Erythroblast (primary cell): ENCODE measurements at regions not wholly inside any gene's neighbourhood (a gene's known extent, or its start where the extent isn't known, plus 50 kb on each side); places are given as distances from the start of the nearest gene placed in this dataset.

Source experiments
- GATA1 ChIP-seq: IDR thresholded peaks from 2 replicates; pipeline ENCODE4 v1.6.1; 2011; ENCODE audit warnings: low read depth, mild to moderate bottlenecking, control low read depth, low read length, moderate library complexity
- POLR2A ChIP-seq: IDR thresholded peaks from 2 replicates; pipeline ENCODE4 v1.6.1; 2011; ENCODE audit warnings: mild to moderate bottlenecking, low read length

DNA sequence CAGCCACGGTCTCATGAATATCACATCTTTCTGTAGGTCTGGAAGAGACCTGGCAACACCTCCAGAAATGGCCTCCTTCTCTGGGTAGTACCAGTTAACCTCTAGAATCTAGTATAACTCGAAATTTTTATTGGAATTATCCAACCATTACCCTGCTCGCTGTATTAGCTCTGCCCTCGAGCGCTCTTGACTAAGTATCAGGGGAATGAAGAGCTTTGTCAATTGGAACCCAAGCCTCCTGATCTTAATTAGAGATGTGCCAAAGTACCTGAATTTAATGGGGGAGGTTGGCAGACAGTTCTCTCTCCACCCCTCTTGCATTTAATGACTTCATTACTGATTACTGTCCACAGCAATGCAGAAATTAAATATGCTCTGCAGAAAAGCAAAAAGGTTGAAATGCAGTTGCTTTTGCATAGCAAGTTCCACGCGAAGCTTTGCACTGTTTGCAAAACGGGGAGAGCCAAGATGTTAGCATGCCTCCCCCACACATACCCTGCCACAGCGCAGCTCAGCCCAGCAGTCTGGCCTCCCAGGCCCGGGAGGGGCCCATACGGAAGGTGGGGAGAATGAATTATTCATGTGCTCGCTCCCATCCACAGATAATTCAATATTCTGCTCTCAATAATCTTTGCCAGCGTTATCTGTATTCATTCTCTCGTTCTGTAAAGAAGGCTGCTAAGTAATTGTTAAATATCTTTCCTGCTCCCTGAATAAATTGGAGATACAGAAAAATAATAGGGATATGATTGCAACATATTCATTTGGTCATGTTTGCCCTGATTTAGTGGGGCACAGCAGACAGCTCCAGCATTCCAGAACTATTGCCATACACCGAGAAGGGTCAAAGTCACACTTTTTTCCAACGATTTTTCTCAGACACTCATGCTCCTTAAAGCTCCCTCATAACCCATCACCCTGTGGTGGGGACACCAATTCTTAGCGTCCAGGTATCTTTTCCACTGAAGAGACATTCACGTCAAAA is 305.8 kb downstream of the CDH26 start:
- no peak for TF ChIP-seq GATA1
- no peak for TF ChIP-seq POLR2A
